ENCODE measurements at regions not wholly inside any gene's neighbourhood (a gene's known extent, or its start where the extent isn't known, plus 50 kb on each side); places are given as distances from the start of the nearest gene placed in this dataset.

- H3K79me1 ChIP-seq (ENCODE audit: low read depth in 1 of 2, low read length in 2 of 2): no peaks in the 10 kb centered on the region
- dilution Hi-C loops (cut with HindIII; ENCODE audit: low sequenced_read_pairs, unreplicated experiment): no loop called here
- H4K5ac ChIP-seq (ENCODE audit: low read depth, low read length): no peak overlapping the region
- H2BK120ac ChIP-seq (ENCODE audit: low read depth, low read length): no peak overlapping the region
- no peak overlapping the region for H2BK20ac ChIP-seq (ENCODE audit: low read depth, low read length)
- H2AK9ac ChIP-seq (replicated peaks; ENCODE audit: low read depth, low read length, poor library complexity): no peak overlapping the region
- no peak overlapping the region for H2BK15ac ChIP-seq (ENCODE audit: low read depth, low read length)
- no peak for ATAC-seq (ENCODE audit: low read depth)
- H2AFZ ChIP-seq (replicated peaks; ENCODE audit: low read length, poor library complexity): no peak overlapping the region
- H3K27me3 ChIP-seq (ENCODE audit: control insufficient read depth, insufficient read depth, low read length): no peaks in the 10 kb centered on the region
- intact Hi-C loops (cut with micrococcal nuclease): no loop called here
- H3K4me1 ChIP-seq (ENCODE audit: control insufficient read depth, insufficient read depth, low read length): no peaks in the 10 kb centered on the region
- H3K4ac ChIP-seq (ENCODE audit: low read depth, low read length): no peak overlapping the region
- no peaks in the 10 kb centered on the region for H3K36me3 ChIP-seq (ENCODE audit: control insufficient read depth, insufficient read depth, low read length)
- no peak overlapping the region for H4K8ac ChIP-seq (ENCODE audit: low read depth in 2 of 2, low read length in 2 of 2)
- no TSS peak for BruUV-seq (replicated peaks)
- H2AK5ac ChIP-seq (ENCODE audit: low read depth, low read length): no peak overlapping the region
- CTCF ChIA-PET: interaction anchor here (1.5 kb wide), 1 partner anchor 36 kb away, joined by 3 read pairs; no protein-coding TSS in a partner anchor
- no peak overlapping the region for H3K23ac ChIP-seq (ENCODE audit: low read depth, low read length)
- POLR2A ChIA-PET (ENCODE audit: unreplicated experiment): no interaction called here
- H3K14ac ChIP-seq (replicated peaks; ENCODE audit: low read depth, low read length): no peak overlapping the region
- no peak overlapping the region for H3K4me3 ChIP-seq (ENCODE audit: insufficient read depth, low read depth, low read length)
- H3K9me1 ChIP-seq (ENCODE audit: insufficient read depth, low read length): no peaks in the 10 kb centered on the region
- in situ Hi-C loops (cut with MboI; ENCODE audit: low sequenced_read_pairs): no loop called here
- H3K18ac ChIP-seq (ENCODE audit: low read depth, low read length): no peak overlapping the region
- no peak overlapping the region for H3K9ac ChIP-seq (ENCODE audit: low read depth, low read length)
- no peak for TF ChIP-seq RFX5 (IDR thresholded peaks at IDR 0.05; ENCODE audit: low read depth, low read length)
- TF ChIP-seq RCOR1 (IDR thresholded peaks at IDR 0.05; ENCODE audit: insufficient replicate concordance, low read length): no peak
- TF ChIP-seq FOS (IDR thresholded peaks at IDR 0.05; ENCODE audit: low read depth, low read length): no peak
- no peak for TF ChIP-seq SMC3 (IDR thresholded peaks at IDR 0.05; ENCODE audit: low read depth, low read length)
- TF ChIP-seq BHLHE40 (IDR thresholded peaks at IDR 0.05; ENCODE audit: low read depth, low read length): no peak
- TF ChIP-seq MAFK (IDR thresholded peaks at IDR 0.05; ENCODE audit: low read depth, low read length): no peak
- TF ChIP-seq CHD1 (IDR thresholded peaks at IDR 0.05; ENCODE audit: low read depth, low read length): no peak
- TF ChIP-seq CEBPB (IDR thresholded peaks at IDR 0.05; ENCODE audit: low read depth, low read length): no peak
- TF ChIP-seq MXI1 (IDR thresholded peaks at IDR 0.05; ENCODE audit: borderline replicate concordance, low read depth, low read length): no peak
- TF ChIP-seq RAD21 (IDR thresholded peaks at IDR 0.05; ENCODE audit: low read length): no peak
- no peak for TF ChIP-seq ELK1 (IDR thresholded peaks at IDR 0.05; ENCODE audit: borderline replicate concordance, low read depth, low read length)
- TF ChIP-seq NFE2L2 (IDR thresholded peaks at IDR 0.05; ENCODE audit: low read depth, low read length): no peak
- TF ChIP-seq POLR2A (IDR thresholded peaks at IDR 0.05; ENCODE audit: low read depth, low read length): no peak
- no peak for TF ChIP-seq CTCF (conservative IDR thresholded peaks at IDR 0.05; ENCODE audit: low read depth, low read length)
- no peak for TF ChIP-seq USF2 (IDR thresholded peaks at IDR 0.05; ENCODE audit: low read depth, low read length)
- TF ChIP-seq MAZ (IDR thresholded peaks at IDR 0.05; ENCODE audit: borderline replicate concordance, low read depth, low read length): no peak
- no peaks in the 10 kb centered on the region for H4K20me1 ChIP-seq (ENCODE audit: insufficient read depth, low read length)
- DNase-seq: no peak
- H3K27ac ChIP-seq (ENCODE audit: insufficient read depth, low read length): no peak overlapping the region
- no peak overlapping the region for H2BK5ac ChIP-seq (ENCODE audit: low read depth, low read length, poor library complexity, severe bottlenecking)
- no peak overlapping the region for H4K91ac ChIP-seq (ENCODE audit: insufficient read depth, low read depth, low read length)
- no peak overlapping the region for H3K56ac ChIP-seq (ENCODE audit: extremely low read depth, insufficient read depth, low read length)
- no peak overlapping the region for H3K4me2 ChIP-seq (ENCODE audit: low read depth, low read length)
- H3K9me3 ChIP-seq (ENCODE audit: control insufficient read depth, insufficient read depth, low read length): no peaks in the 10 kb centered on the region
Observed at GRCh38 chr1:157448636-157449035, 103.7 kb downstream of the FCRL5 start.
